SH-SY5Y (cell line): ENCODE measurements at regions not wholly inside any gene's neighbourhood (a gene's known extent, or its start where the extent isn't known, plus 50 kb on each side); places are given as distances from the start of the nearest gene placed in this dataset.

Experiments
- GATA2 ChIP-seq: IDR thresholded peaks from 2 replicates; pipeline ENCODE4 v1.6.1; 2011; ENCODE audit warnings: mild to moderate bottlenecking, low read depth, low read length
- GATA3 ChIP-seq: IDR thresholded peaks from 2 replicates; pipeline ENCODE4 v1.6.1; 2011; ENCODE audit warnings: low read depth, mild to moderate bottlenecking, low read length, moderate library complexity

- TF ChIP-seq GATA2 (no peak), GATA3 (no peak)
Measured at GRCh38 chr7:148489678-148490077, 100.9 kb upstream of the C7orf33 start.
